HuH-7.5 (cell line): ENCODE measurements at regions not wholly inside any gene's neighbourhood (a gene's known extent, or its start where the extent isn't known, plus 50 kb on each side); places are given as distances from the start of the nearest gene placed in this dataset.
"Not testable (repeated sequence)": the region's sequence is repeated elsewhere in the genome, so short reads cannot be mapped to it uniquely, and the experiment has no call there.

Experiments used
- DNase-seq: peaks from one replicate; pipeline ENCODE4 v3.0.0; 2011; ENCODE audit warnings: low spot score

DNA sequence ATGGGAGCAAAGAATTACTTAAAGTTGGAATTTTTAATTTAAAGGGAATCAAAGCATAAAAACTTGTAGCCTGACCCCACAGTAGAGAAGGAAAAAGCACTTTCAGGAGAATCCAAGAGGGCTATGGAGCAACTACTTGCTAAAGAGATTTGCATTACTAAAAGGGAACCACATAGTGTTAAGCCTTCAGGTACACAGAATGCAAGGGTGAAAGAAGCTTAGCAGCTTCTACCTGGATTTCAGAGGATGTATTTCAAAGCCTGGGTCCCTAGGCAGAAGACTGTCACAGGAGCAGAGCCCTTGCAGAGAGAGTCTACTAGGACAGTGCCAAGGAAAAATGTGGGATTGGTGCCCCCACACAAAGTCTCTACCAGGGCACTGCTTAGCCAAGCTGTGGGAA is 575.0 kb downstream of the GBE1 start:
- DNase-seq: no peak

DNA sequence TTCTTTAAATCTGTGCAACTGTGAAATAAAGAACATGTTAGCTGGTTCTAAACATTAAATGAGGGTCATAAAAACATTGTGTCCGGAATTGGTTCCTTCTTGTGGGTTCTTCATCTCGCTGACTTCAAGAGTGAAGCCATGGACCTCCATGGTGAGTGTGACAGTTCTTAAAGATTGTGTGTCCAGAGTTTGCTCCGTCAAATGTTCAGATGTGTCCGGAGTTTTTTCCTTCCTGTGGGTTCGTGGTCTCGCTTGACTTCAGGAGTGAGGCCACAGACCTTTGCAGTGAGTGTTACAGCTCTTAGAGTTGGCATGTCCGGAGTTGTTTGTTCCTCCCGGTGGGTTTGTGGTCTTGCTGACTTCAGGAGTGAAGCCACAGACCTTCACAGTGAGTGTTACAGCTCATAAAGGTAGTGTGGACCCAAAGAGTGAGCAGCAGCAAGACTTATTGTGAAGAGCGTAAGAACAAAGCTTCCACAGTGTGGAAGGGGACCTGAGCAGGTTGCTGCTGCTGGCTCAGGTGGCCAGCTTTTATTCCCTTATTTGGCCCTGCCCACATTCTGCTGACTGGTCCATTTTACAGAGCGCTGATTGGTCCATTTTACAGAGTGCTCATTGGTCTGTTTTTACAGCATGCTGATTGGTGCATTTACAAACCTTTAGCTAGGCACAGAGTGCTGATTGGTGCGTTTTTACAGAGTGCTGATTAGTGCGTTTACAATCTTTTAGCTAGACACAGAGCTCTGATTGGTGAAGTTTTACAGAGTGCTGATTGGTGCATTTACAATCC is 579.2 kb downstream of the GBE1 start:
- not testable (repeated sequence) for DNase-seq

DNA sequence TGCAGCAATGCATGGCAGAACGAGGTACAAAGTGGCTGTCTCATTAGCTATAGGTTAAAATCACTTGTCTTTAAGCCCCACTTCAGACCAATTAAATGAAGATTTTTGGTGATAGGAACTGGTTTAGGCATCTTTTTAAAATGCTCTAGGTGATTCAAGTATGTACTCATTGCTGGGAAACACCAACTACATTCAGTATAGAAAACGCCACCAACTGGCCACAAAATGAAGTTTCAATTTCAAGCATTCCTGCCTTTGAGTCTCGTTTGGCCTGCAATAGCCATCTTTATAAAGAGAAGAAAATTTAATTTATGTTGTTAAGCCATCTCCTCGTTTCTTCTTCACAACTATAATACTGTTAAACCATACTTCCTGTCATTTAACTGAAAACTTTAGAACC is 587.9 kb downstream of the GBE1 start:
- peak; percentile 4 for DNase-seq

DNA sequence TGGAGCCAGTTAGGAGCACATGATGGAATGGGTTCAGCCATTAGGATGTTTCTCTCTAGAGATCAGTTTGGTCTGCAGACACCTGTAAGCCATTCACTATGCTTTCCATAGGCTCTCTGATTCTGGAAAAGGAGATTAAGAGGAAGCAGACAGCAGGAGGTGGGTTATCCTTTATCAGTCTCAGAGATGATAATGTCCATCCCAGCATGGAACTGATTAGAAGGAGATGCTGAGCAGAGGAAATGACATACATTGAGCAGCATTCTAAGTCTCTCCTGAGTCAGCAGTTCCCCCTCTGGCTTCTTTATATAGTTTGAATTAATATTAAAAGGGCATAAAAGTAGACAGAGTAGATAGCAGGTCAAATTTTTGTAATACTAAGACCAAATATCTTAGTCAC is 591.1 kb downstream of the GBE1 start:
- no peak for DNase-seq

DNA sequence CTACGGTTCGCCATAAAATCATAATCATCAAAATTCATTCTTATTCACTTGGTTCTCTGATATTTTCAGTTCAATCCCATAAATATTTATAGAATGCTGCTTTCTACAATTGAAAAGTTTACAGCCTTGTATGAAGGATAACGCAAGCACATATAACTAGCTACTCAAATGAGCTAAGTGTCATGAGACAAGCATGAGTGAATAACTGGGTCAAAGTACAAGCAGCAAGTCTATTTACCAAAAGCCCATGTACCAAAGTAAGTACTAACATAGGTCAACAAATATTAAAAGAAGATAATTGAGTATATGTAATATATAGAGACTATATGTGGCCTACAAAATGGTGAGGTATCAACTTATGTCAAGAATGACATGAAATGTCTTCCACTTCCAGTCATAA is 596.6 kb downstream of the GBE1 start:
- DNase-seq: no peak

DNA sequence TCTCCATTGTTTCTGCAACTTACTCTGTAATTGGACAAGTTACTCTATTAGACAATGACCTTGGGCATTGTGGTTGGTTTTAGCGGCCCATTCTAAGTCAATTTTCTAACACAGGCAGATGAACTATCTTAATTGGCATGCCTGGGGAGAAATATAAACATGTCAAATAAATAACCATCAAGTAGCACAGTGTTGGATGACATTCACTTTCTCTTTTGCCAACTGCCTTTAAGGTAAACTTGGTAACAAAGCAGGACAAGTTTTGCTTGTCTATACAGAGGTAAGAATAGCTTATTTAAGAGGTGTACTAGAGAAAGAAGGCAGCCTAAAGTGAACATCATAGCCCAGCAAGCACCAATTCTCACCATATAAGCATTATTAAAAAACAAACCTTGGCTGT is 599.6 kb downstream of the GBE1 start:
- no peak for DNase-seq

DNA sequence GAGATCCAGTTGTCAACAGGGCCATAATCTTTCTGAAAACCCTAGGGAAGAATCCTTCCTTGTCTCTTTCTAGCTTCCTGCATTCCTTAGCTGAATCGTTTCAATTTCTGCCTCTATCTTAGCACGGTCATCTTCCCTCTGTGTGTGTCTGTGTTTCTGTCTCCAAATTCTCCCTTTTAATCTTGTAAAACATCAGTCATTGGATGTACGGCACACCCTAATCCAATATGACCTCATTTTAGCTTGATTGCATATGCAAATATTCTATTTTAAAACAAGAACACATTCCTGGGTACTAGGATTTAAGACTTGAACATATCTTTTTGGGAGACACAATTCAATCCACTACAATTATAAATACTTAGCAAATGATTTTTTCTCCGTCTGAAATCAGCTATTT is 600.3 kb downstream of the GBE1 start:
- no peak for DNase-seq

DNA sequence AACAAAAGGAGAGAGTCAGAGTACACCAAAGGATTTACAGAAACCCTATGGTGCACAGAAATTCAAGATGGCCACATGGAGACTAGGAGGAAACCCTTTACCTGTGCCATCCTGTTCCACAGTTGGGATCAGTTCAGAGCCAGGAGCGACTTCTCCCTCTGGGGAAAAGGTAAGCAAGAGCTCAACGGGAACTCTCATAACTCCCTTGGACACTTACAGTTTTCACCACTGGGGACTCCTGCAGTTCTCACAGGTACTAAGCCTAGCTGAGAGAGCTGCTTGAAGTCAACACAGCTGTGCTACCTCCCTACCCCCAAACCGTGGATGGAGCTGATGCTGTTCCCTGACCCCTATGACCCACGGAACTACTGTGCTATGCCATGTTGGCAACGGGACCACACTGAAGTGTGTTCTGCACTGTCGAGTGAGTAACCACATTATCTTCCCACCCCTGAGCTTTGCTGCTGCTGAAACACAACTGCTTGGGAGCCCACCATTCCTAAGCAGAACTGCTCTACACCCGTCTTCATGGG is 606.8 kb downstream of the GBE1 start:
- no peak for DNase-seq

DNA sequence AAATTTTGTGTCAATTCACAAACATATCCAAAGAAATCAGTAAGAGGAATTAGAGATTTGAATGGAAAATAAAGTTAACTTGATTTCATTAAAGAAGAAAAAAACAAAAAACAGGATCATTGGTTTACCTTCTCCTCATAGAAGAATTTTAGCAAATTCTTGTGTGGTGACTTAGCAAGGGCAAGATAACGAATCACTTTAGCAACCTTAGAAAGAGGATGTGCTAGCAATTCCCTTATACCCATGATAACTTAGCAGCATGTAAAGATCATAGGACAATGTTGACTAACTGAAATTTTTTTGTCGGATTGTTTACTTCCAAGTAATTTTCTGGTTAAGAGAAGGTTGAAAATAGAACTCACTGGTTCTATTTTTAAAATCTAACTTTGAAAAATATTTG is 609.3 kb downstream of the GBE1 start:
- DNase-seq: no peak

DNA sequence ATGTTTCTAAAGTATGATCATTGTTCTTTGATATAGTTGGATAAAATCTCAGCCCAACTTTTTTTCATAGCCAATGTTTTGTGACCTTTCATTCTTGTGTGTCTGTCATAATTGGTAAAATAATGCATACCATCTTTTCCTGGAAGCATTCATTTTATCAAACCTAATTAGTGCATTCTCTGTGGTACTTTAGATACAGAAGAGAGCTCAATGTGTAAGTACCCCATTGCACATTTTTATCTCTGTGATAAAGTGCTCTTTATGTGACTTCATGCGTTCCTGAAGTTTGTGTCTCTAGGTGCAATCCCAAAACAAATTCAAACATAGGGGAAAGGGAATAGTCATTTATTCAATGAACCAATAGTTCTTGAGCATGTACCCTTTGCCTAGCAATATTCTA is 628.5 kb downstream of the GBE1 start:
- DNase-seq: no peak

DNA sequence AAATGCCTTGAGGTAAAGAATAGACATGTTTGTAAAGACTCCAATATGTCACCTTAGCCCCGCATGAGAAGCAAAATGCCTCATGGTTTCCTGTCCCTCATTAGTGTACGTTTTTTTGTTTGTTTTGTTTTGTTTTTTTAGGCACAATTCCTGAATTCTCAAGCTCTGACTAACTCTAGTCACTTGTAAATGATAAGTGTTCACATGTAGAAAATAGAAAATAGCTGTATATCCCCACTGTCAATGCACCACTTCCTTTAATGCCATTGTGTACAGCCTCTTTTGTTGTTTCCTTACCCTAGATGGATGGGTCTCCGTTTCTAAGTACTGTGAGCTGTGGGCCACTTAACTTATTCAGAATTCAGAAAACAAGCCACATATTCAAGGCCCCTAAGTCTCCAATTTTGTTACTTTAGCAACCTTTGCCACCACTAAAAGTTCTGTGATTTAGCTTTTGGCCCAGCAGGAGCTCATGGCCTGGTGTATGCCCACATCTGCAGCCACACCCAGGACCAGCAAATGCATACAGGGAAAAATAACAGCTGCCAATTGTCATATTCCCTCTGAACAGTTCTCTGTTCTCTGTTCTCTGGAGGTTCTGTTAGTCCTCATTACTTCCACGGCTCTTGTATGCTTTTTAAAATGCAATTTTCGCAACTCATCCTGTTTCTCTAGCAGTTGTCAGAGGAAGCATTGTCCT is 655.5 kb downstream of the GBE1 start:
- DNase-seq: peak; percentile 0

DNA sequence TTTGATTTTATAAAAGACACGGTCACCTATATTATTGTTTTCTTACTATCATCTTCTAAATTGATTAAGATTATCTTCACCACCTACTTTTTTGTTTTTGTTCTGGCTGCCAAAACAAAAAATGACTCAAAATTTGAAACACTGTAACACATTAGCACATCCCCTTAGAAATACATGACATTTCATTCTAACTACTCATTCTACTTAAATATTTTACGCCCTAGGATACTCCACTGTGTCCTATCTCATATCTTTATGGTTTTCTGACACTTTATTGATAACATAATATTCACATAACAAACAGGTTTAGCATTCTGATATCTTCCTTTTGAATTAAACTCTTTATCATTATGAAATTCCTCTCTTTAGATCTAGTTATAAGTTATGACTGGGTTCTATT is 656.2 kb downstream of the GBE1 start:
- DNase-seq: no peak

DNA sequence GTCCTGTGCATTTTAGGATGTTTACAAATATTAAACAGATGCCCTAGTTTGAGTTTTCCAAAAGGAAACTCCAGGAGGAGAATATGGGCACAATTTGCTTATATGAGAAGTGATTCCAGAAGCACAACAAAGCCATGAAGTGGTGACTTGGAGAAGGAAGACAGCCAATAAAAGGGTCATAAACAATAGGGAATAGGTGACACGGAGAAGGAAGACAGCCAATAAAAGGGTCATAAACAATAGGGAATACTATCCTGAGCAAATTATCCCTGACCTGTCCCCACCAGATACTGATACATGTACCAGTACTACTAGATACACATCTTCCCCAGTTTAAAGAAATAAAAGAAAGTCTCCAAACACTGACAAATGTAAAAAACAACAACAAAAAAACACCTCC is 663.6 kb downstream of the GBE1 start:
- DNase-seq: no peak

DNA sequence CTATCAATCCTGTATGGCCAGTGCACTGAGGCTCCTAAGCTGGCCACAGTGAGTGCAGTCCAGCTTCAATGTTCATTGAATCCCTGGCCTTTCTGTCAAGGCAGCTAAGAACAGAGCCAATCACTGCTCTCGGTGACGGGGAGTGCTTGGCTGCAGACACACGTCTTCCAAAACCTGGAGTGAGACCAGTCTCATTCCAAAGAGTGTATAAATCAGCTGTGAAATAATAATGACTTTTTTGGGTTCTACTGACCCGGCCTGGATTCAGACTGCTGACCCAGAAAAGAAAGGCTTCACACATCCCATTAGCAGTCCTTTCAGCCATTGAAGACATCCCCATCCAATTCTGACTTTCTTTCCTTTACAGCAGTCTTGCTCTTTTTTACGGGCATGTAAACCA is 665.5 kb downstream of the GBE1 start:
- no peak for DNase-seq

DNA sequence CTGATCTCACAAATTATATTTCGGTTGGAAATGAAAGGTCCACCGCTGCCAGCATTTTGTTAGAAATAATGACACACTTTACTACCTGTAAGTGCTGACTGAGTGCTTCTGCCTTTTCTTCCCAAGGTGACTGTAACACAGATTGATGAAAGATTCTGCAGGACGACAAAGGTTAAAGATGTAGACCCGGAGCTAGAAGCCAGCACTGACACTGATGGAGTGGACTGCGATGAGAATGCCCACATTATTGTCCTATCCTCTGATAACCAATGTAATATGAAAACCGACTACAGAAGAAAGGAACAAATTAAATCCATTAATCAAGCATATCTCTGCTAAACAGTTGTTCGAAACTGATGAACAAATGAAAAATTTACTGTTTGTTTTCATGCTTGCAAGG is 666.5 kb downstream of the GBE1 start:
- no peak for DNase-seq

DNA sequence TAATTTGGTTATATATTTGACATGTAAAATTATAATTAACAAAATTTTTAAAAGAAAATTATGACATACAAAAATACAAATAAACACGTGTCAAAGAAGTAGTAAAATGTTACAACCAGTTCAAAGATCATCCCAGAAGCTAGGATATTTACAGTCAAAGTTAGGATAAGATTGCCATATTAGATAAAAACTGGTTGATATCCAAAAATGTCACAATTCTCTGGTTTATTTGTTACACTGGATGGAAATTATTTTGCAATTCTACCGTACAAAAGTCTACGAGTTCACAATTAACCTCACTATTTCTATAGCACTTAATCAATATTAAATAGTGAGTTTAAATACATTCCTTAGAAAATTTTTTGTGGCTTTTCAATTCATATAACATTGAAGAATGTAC is 673.8 kb downstream of the GBE1 start:
- DNase-seq: no peak

DNA sequence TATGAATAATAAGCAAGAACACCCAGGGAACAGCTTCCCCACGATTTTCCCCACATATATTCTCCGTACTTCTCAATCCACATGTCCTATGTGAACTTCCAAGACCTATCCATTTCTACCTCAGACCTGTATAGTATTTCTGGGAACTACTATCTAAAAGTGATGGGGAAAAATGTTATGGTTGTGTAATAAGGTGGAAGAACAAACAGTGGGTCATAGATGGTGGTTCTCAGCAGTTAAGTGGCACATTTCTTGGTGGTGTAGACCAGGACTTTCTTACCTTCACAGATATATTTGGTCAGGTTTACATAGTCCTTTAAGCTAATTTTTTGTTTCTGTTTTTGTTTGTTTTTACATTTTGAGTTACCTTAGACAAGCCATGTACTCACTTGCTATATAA is 675.1 kb downstream of the GBE1 start:
- DNase-seq: no peak

DNA sequence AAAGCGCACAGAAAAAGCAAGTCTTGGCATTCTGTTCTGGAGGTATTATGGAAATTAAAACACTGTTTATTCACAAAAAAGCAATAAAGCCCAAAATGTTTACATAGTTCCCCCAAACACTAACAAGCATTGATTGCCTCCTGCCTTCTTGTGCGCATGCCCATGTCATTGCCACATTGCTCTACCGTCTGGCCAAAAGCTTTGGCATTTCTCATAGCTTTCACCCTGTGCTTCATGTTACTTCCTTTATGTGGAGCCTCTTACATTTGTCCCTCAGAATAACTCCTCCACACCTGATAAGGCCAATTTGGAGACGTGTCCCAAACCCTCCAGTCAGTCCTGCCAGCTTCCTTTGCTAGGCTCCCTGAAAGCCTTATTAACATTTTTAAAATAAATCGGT is 680.8 kb downstream of the GBE1 start:
- DNase-seq: no peak

DNA sequence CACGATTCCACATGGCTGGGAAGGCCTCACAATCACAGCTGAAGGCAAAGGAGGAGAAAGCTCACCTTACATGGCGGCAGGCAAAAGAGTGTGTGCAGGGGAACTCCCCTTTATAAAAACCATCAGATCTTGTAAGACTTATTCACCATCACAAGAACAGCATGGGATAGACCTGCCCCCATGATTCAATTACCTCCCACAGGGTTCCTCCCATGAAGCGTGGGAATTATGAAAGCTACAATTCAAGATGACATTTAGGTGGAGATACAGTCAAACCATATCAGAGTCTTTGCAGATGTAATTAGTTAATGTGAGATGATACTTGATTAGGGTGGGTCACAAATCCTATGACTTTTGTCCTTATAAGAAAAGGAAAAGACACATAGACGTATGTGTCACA is 688.9 kb downstream of the GBE1 start:
- DNase-seq: no peak

DNA sequence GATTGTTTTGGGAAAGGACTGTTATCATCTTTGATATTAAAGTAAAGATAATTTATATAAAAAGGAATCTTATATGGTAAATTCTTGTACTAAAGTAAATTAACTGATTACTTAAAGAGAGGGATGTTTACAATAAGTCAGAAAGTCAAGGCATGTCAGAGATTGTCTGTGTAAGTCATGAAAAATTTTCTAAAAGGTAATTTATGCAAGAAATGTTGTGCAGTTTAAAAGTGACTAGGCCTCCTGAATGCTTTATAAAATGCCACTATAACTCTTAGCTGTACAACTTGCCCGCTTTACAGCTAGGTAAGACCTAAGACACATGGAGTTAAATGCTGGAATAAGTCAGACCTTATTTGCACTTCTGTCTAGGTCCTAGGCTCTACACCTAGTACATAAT is 692.9 kb downstream of the GBE1 start:
- no peak for DNase-seq

DNA sequence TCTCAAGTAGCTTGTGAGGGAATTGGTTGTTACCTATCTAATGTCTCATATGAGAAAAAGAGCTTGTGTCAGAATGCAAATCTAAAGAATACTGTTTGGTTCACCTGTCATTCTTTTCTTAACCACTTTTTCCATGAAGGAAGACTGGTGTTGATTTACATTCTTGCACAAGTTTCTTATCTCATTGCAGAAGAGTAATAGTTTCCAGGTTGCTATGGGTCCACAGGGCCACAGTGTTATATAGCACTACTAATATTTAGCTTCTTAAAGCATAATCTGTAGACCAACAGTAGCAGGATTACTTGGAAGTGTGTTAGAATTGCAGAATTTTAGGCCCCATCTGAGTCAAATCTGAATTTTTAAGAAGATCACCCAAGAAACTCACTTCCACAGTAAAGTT is 697.5 kb downstream of the GBE1 start:
- DNase-seq: no peak

DNA sequence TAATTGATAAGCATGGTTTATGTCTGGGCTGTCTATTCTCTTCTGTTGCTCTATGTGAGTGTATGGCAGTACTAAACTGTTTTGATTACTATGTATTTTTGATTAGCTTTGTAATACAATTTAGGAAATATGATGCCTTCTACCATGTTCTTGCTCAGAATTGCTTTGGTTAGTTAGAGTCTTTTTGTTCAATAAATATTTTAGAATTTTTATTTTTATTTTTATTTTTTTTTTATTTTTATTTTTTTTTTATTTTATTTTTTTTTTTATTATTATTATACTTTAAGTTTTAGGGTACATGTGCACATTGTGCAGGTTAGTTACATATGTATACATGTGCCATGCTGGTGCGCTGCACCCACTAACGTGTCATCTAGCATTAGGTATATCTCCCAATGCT is 710.3 kb downstream of the GBE1 start:
- DNase-seq: not testable (repeated sequence)

DNA sequence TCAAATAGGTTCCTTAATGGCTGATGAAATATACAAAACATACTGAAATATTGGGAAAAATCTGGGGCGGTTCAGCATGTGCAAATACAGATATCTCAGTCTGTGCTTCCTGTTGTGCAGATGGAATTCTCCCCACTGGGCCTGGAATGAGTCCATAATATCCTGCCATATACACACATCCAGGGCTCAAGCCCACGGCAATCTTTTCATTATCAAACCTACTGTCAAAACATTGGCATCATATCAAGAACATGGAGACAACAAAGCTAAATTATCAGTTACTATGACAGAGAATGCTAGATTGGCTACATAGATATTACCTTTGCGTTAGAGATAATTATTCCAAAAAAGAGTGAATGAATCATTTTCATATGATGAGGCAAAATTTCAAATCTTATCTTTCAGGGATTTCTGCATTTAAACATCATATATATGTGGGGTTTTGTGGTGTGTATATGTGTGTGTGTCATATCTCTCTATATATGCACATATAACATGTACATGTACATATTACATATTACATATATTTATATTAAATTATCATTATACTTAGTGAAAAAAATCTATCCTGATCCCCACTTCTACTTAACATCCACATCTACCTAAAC is 713.3 kb downstream of the GBE1 start:
- no peak for DNase-seq
